ENCODE measurements at regions not wholly inside any gene's neighbourhood (a gene's known extent, or its start where the extent isn't known, plus 50 kb on each side); places are given as distances from the start of the nearest gene placed in this dataset.
A peak's percentile ranks its signal among the peaks of the same experiment; 100 is the strongest.
"Not testable (repeated sequence)": the region's sequence is repeated elsewhere in the genome, so short reads cannot be mapped to it uniquely, and the experiment has no call there.

DNA sequence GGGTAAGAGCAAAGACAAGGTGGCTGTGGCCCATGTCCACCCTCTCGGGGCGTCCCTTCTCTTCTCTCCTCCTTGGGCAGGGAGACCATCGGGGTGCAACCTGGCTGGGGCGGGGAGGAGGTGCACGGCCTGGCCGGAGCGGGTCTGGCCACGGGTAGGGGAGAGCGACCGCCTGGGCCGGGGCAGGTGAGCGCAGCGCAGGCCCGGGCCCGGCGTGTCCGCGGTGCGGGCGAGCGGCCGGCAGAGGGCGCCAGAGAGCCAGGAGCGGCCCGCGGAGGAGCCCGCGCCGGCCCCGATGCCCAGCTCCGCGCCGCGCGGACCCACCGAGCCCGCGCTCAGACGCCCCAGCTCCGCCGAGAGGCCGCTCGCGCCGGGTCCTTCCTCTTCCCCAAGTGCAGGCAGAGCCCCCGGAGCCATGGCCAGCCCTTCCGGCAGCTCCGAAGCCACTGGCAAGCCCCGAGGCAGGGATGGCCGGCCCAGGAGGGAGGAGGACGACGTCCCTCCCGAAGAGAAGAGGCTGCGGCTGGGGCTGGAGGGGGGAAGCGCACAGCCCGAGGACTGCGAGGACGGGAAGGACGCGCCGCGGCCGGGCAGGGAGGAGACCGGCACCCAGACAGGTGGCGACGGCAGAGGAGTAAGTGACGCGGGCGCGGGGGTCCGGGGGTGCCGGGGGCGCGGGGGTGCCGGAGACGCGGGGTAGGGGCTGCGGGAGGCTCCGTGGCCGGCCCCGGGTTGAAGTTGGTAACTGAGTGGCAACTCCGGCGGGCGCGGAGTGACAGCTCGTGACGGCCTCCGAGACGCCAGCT is 142.1 kb upstream of the EEF2KMT start:
- TF ChIP-seq CTCF (IDR thresholded peaks at IDR 0.05; ENCODE audit: control extremely low read depth, extremely low read depth, low read depth, missing control alignments) = peak; percentile 78
- CTCF ChIA-PET = interaction anchor here (0.6 to 2.5 kb wide), 6 partner anchors 14 to 771 kb away, joined by 3 to 17 read pairs (median 4); no protein-coding TSS in a partner anchor
- POLR2A ChIA-PET = not testable (repeated sequence)
- peak; percentile 64 for DNase-seq (ENCODE audit: extremely low spot score)

GRCh38 chr16:5235119-5235518 is 137.5 kb upstream of the EEF2KMT start:
- no peak for TF ChIP-seq CTCF (IDR thresholded peaks at IDR 0.05; ENCODE audit: control extremely low read depth, extremely low read depth, low read depth, missing control alignments)
- CTCF ChIA-PET = interaction anchor here (1.4 to 2.4 kb wide), 4 partner anchors 9 to 1408 kb away, joined by 3 to 8 read pairs (median 4); no protein-coding TSS in a partner anchor
- POLR2A ChIA-PET = no interaction called here
- no peak for DNase-seq (ENCODE audit: extremely low spot score)

DNA sequence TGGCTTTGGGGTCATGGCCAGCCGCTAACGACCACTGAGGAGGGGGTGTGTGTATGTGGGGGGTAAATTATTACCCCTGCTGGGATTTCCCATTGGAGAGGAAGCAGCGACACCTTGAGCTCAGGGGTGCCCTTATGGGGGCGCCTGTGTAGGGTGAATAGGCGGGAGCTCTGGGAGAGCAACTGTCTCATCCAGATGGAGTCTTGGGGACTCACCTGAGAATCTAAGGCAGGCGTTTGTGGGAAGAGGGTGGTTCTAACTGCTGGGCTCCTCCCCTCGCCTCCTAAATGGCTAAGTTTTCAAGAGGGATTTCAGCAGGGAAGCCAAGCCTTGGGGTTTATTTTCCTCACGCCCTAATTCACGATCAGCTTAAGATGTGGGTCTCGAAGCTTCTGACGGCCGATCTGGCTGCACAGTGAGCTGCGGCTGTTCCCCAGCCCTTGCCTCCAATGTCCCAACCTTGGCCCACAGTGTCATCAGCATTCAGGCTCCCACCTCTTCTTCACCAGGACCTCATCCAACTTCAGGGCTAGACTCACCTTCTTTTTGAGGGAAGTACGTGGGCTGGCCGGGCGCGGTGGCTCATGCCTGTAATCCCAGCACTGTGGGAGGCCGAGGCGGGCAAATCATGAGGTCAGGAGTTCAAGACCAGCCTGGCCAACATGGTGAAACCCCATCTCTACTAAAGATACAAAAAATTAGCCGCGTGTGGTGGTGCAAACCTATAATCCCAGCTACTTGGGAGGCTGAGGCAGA is 136.9 kb upstream of the EEF2KMT start:
- no peak for TF ChIP-seq CTCF (IDR thresholded peaks at IDR 0.05; ENCODE audit: control extremely low read depth, extremely low read depth, low read depth, missing control alignments)
- ChIA-PET POLR2A (no interaction called here), CTCF (interaction anchor here (1.4 to 2.4 kb wide), 3 partner anchors 9 to 1409 kb away, joined by 3 to 8 read pairs (median 3); no protein-coding TSS in a partner anchor)
- no peak for DNase-seq (ENCODE audit: extremely low spot score)

- CTCF ChIA-PET = no interaction called here
- POLR2A ChIA-PET = no interaction called here
- DNase-seq (ENCODE audit: extremely low spot score) = no peak
- no peak for TF ChIP-seq CTCF (IDR thresholded peaks at IDR 0.05; ENCODE audit: control extremely low read depth, extremely low read depth, low read depth, missing control alignments)
Measured at GRCh38 chr16:5231246-5231759, 133.7 kb upstream of the EEF2KMT start.

- DNase-seq (ENCODE audit: extremely low spot score) = no peak
- TF ChIP-seq CTCF (IDR thresholded peaks at IDR 0.05; ENCODE audit: control extremely low read depth, extremely low read depth, low read depth, missing control alignments) = no peak
- CTCF ChIA-PET = interaction anchor here (1.0 kb wide), 1 partner anchor 15 kb away, joined by 3 read pairs; no protein-coding TSS in a partner anchor
- POLR2A ChIA-PET = interaction anchor here (0.6 kb wide), 1 partner anchor 18 kb away, joined by 3 read pairs; no protein-coding TSS in a partner anchor
Measured at GRCh38 chr16:5228369-5228768, 130.8 kb upstream of the EEF2KMT start.

GRCh38 chr16:5225931-5226655 is 128.5 kb upstream of the EEF2KMT start:
- ChIA-PET CTCF (interaction anchor here (0.9 to 1.3 kb wide), 3 partner anchors 9 to 27 kb away, joined by 3 to 8 read pairs (median 3); no protein-coding TSS in a partner anchor), POLR2A (no interaction called here)
- no peak for TF ChIP-seq CTCF (IDR thresholded peaks at IDR 0.05; ENCODE audit: control extremely low read depth, extremely low read depth, low read depth, missing control alignments)
- DNase-seq (ENCODE audit: extremely low spot score) = no peak
